K562 (cell line): ENCODE measurements at regions not wholly inside any gene's neighbourhood (a gene's known extent, or its start where the extent isn't known, plus 50 kb on each side); places are given as distances from the start of the nearest gene placed in this dataset.

ENCODE experiments used
- ATAC-seq: fragments of 200-7000 bp; cut with Tn5 transposase; 3 replicates; pipeline ENCODE4 v1.9.1; 2020; ENCODE audit warnings: moderate library complexity
- BruUV-seq: library from RNA; stranded (reverse); fragments of 400-500 nt; replicated peaks from 2 replicates; lab custom pipeline; 2021; lab: Mats Ljungman, UMichigan
- CTCF ChIA-PET: fragments of 300-600 bp; formaldehyde crosslinking; extraction: SDS; loops from one replicate; lab custom pipeline; 2021; ENCODE audit warnings: low intra/inter-chr PET ratio; lab: Yijun Ruan, JAX
- POLR2A ChIA-PET: fragments of 300-600, 350-650 bp; sonication (Branson Sonifier 250); formaldehyde crosslinking; extraction: SDS; loops from one replicate; lab custom pipeline; 2021; ENCODE audit warnings: antibody characterized with exemption, inconsistent platforms; lab: Yijun Ruan, JAX
- DNase-seq, 4 experiments: peaks; one replicate each; pipeline versions ENCODE4 v3.0.0 to v3.0.0-alpha.2; 2011 to 2018; ENCODE audit warnings: low spot score in 3 of 4, mixed read lengths in 3 of 4; ENCODE audit errors: extremely low read depth in 1 of 4
- FAIRE-seq: peaks from 2 replicates; lab custom pipeline; 2011; peaks lifted over from hg19 to GRCh38; lab: Jason Lieb, UNC
- H2AFZ ChIP-seq: 2 replicates; pipeline ENCODE4 v1.6.0; 2011; ENCODE audit warnings: low read depth, low read length, control low read depth, inconsistent platforms
- H3K27ac ChIP-seq: fragments of 200-600 bp; 3 replicates; pipeline ENCODE4 v1.8.0; 2011; ENCODE audit warnings: low read depth, mild to moderate bottlenecking, control low read depth, inconsistent platforms, low read length, moderate library complexity, mixed read lengths; ENCODE audit errors: extremely low read depth
- H3K27me3 ChIP-seq, 2 experiments: fragments of 300-600 bp in 1 of 2; 2 replicates in 1 of 2; 3 replicates in 1 of 2; pipeline versions ENCODE4 v1.6.0 to v1.8.0; 2011; ENCODE audit warnings: inconsistent platforms in 2 of 2, low read length in 2 of 2, mild to moderate bottlenecking in 1 of 2, mixed read lengths in 1 of 2, moderate library complexity in 1 of 2; ENCODE audit not compliant: control insufficient read depth in 2 of 2, insufficient read depth in 2 of 2
- H3K36me3 ChIP-seq: fragments of 300-600 bp; 3 replicates; pipeline ENCODE4 v1.8.0; 2011; ENCODE audit warnings: mild to moderate bottlenecking, low read length, inconsistent platforms; ENCODE audit not compliant: control insufficient read depth, insufficient read depth
- H3K4me1 ChIP-seq, 2 experiments: fragments of 200-600 bp in 1 of 2; replicated peaks in 1 of 2; 2 replicates in 1 of 2; 3 replicates in 1 of 2; pipeline versions ENCODE4 v1.5.1 to v1.8.0; 2011; ENCODE audit warnings: inconsistent platforms in 2 of 2, low read length in 2 of 2, mild to moderate bottlenecking in 1 of 2, mixed read lengths in 1 of 2, moderate library complexity in 1 of 2; ENCODE audit not compliant: control insufficient read depth in 2 of 2, insufficient read depth in 2 of 2
- H3K4me2 ChIP-seq: 2 replicates; pipeline ENCODE4 v1.6.1; 2011; ENCODE audit warnings: low read length, control low read depth, inconsistent platforms, mixed read lengths; ENCODE audit not compliant: insufficient read depth
- H3K4me3 ChIP-seq: fragments of 200-600 bp; sonication (generic), shearing (Covaris generic); 2 replicates; pipeline ENCODE4 v1.5.1; 2016; ENCODE audit warnings: control low read depth, inconsistent platforms
- H3K79me2 ChIP-seq: fragments of 200-600 bp; 3 replicates; pipeline ENCODE4 v1.8.0; 2011; ENCODE audit warnings: low read length, inconsistent platforms; ENCODE audit not compliant: control insufficient read depth, insufficient read depth
- H3K9ac ChIP-seq, 2 experiments: 2 replicates each; pipeline versions ENCODE4 v1.6.0 to v1.6.1; 2011; ENCODE audit warnings: low read depth in 2 of 2, low read length in 2 of 2, control low read depth in 1 of 2, inconsistent platforms in 1 of 2, mild to moderate bottlenecking in 1 of 2, mixed read lengths in 1 of 2; ENCODE audit not compliant: insufficient read depth in 1 of 2
- H3K9me1 ChIP-seq: one replicate; pipeline ENCODE4 v1.6.0; 2011; ENCODE audit warnings: inconsistent platforms, mild to moderate bottlenecking, low read length, moderate library complexity; ENCODE audit not compliant: control insufficient read depth, insufficient read depth
- H3K9me3 ChIP-seq: replicated peaks from 2 replicates; pipeline ENCODE4 v1.5.1; 2011; ENCODE audit warnings: low read depth, low read length, inconsistent platforms; ENCODE audit not compliant: control insufficient read depth, insufficient read depth
- H4K20me1 ChIP-seq: replicated peaks from 2 replicates; pipeline ENCODE4 v1.6.1; 2011; ENCODE audit warnings: low read length, inconsistent platforms, mixed read lengths; ENCODE audit not compliant: control insufficient read depth, insufficient read depth
- ATF1 ChIP-seq, 2 experiments: fragments of 450-650 bp in 1 of 2; IDR thresholded peaks; 2 replicates each; pipeline ENCODE4 v1.6.1; 2016; ENCODE audit warnings: missing compliant biosample characterization in 1 of 2, missing genetic modification characterization in 1 of 2
- FOXJ2 ChIP-seq: fragments of 200-800 bp; sonication (Bioruptor generic); IDR thresholded peaks from 2 replicates; pipeline ENCODE4 v1.6.1; 2016; ENCODE audit warnings: missing genetic modification characterization, missing compliant biosample characterization
- SNIP1 ChIP-seq: fragments of 450-650 bp; IDR thresholded peaks from 2 replicates; pipeline ENCODE4 v1.7.1; 2017; ENCODE audit warnings: low read depth, mild to moderate bottlenecking
- SPI1 ChIP-seq: IDR thresholded peaks from 2 replicates; pipeline ENCODE4 v1.6.1; 2011; ENCODE audit warnings: low read depth, low read length, control low read depth, borderline replicate concordance
- ZNF644 ChIP-seq: fragments of 200-800 bp; sonication (Bioruptor generic); IDR thresholded peaks from 2 replicates; pipeline ENCODE4 v1.6.1; 2016; ENCODE audit warnings: low read depth, missing genetic modification characterization, missing compliant biosample characterization
- WGBS: fragments of 100-300 bp; shearing (Covaris generic); methylation state at CpG from one replicate; pipeline ENCODE4 v1.1.6; 2016; ENCODE audit warnings: low coverage, mixed read lengths; ENCODE audit not compliant: insufficient coverage; ENCODE audit errors: missing lambda C conversion rate; 5-methylcytosine and 5-hydroxymethylcytosine counted together
- in situ Hi-C: fragments of 300-500 bp; cut with MboI; formaldehyde crosslinking; loops from 4 replicates; pipeline ENCODE4 v1.15.0; 2018; ENCODE audit warnings: inconsistent platforms, mixed read lengths
- intact Hi-C: fragments of 100-400 bp; cut with micrococcal nuclease; formaldehyde crosslinking; loops from 2 replicates; pipeline ENCODE4 v1.14.2; 2022
- TF ChIP-seq, protein P1 (sequence below): sonication (generic); IDR thresholded peaks from 2 replicates; pipeline ENCODE4 v1.6.1; 2016

DNA sequence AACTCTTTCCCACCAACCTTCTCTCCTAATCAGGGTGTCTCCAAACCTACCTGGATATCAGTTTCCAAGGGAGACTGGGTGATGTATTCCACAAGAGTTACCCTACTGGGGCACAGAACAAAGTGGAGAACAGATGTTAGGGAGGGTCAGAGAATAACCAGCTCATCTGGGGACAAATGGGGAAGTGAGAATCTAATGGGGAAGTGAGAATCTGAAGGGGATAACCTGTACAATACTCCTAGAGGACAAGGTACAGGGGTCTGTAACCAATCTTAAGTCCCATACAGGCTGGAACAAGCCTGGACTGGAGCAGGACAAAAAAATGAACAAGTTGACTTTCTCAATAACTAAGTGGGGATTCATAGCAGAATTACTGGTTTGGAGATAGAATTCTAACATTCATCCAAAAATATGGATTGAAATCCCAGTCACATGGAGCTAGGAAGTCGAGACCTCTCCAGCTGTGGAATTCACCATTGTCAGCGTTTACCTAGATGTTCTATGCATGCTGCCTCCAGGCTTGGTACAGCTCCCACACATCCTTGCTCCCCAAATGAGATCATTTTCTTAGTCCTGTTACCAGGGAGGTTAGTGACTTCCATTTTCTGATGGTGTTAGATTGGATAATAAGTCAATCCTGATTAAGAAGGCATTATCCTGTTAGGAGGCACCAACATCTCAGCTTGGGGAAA lies 214.8 kb upstream of the MOCS1 start:
- Histone ChIP-seq H3K79me2 (no peaks in the 10 kb centered on the region), H3K27ac (no peak overlapping the region), H3K27me3 (peaks cover 0 to 5% of the 10 kb centered on the region in 2 experiments; a peak in 1 of 5 replicates), H3K4me2 (no peak overlapping the region), H3K9ac (no peak overlapping the region), H3K9me3 (no peaks in the 10 kb centered on the region), H3K4me1 (no peaks in the 10 kb centered on the region), H3K9me1 (no peaks in the 10 kb centered on the region), H3K4me3 (no peak overlapping the region), H2AFZ (no peak overlapping the region), H4K20me1 (no peaks in the 10 kb centered on the region)
- DNase-seq (no peak), ATAC-seq (no peak)
- in situ Hi-C loops: no loop called here
- POLR2A ChIA-PET: interaction anchor here (1.0 kb wide), 1 partner anchor 9 kb away, joined by 3 read pairs; no protein-coding TSS in a partner anchor
- 3% methylated on average over 2 of the region's 2 CpGs for WGBS
- BruUV-seq: no TSS peak
- no peak for TF ChIP-seq ATF1 (CRISPR knock-in tag; IDR thresholded peaks at IDR 0.05)
- TF ChIP-seq ATF1 (tag; IDR thresholded peaks at IDR 0.05): no peak
- TF ChIP-seq SPI1: peak; percentile 75; the same call in 1 of the 2 replicates
- no peak for TF ChIP-seq SNIP1
- TF ChIP-seq, all 486 proteins: peak for 1
- H3K36me3 ChIP-seq: no peaks in the 10 kb centered on the region
- no peak for FAIRE-seq
- CTCF ChIA-PET: no interaction called here
- intact Hi-C loops: no loop called here

DNA sequence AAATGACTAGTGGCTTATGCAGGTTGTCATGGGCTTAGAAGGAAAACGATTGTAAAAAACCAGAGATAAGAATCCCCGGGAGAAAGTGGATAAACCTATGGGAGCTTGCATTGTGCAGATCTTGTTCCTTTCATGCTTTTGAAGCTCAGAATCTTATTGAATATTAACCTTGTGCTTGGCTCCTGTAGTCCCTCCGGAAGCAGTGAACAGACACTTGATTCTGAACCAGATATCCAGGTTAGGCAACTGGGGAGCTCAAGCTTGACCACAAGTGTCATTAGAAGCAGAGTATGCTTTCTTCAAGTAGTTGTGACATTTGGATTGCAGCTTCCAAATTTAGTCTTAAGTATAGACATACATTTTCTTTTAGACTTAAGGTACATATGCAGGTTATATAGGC lies 212.6 kb upstream of the MOCS1 start:
- Histone ChIP-seq H3K27me3 (peaks cover 0 to 5% of the 10 kb centered on the region in 2 experiments; a peak in 1 of 5 replicates), H3K4me1 (no peaks in the 10 kb centered on the region), H3K4me2 (no peak overlapping the region), H3K27ac (no peak overlapping the region), H3K79me2 (no peaks in the 10 kb centered on the region), H2AFZ (no peak overlapping the region), H3K9ac (no peak overlapping the region), H3K9me1 (no peaks in the 10 kb centered on the region), H3K4me3 (no peak overlapping the region), H3K36me3 (no peaks in the 10 kb centered on the region), H4K20me1 (no peaks in the 10 kb centered on the region), H3K9me3 (no peaks in the 10 kb centered on the region)
- ChIA-PET POLR2A (interaction anchor here (1.5 kb wide), 1 partner anchor 15 kb away, joined by 4 read pairs; no protein-coding TSS in a partner anchor), CTCF (no interaction called here)
- BruUV-seq: no TSS peak
- in situ Hi-C loops (no loop called here), intact Hi-C loops (no loop called here)
- TF ChIP-seq, protein P1, sequence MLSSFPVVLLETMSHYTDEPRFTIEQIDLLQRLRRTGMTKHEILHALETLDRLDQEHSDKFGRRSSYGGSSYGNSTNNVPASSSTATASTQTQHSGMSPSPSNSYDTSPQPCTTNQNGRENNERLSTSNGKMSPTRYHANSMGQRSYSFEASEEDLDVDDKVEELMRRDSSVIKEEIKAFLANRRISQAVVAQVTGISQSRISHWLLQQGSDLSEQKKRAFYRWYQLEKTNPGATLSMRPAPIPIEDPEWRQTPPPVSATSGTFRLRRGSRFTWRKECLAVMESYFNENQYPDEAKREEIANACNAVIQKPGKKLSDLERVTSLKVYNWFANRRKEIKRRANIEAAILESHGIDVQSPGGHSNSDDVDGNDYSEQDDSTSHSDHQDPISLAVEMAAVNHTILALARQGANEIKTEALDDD: 0 out of 2 replicates have a peak, but pooled peaks have one; percentile 20
- TF ChIP-seq FOXJ2 (tag) (no peak), ZNF644 (0 out of 2 replicates have a peak, but pooled peaks have one; percentile 14)
- DNase-seq: no peak
- no peak for FAIRE-seq
- 2% methylated on average over 3 of the region's 3 CpGs for WGBS
- no peak for ATAC-seq
